A673 (cell line): ENCODE measurements at regions not wholly inside any gene's neighbourhood (a gene's known extent, or its start where the extent isn't known, plus 50 kb on each side); places are given as distances from the start of the nearest gene placed in this dataset.

ENCODE experiments used
- BruUV-seq: library from RNA; stranded (reverse); fragments of 400-500 nt; replicated peaks from 2 replicates; lab custom pipeline; 2021; lab: Mats Ljungman, UMichigan
- CTCF ChIA-PET: fragments of 300-600 bp; sonication (Branson Sonifier 250); formaldehyde crosslinking; loops from one replicate; lab custom pipeline; 2022; ENCODE audit warnings: antibody characterized with exemption; lab: Charles Lee
- POLR2A ChIA-PET: fragments of 300-600 bp; sonication (Branson Sonifier 250); formaldehyde crosslinking; loops from one replicate; lab custom pipeline; 2022; ENCODE audit warnings: antibody characterized with exemption; ENCODE audit not compliant: low non-redundant PET; lab: Charles Lee
- DNase-seq: peaks from one replicate; pipeline ENCODE4 v3.0.0-alpha.2; 2015; ENCODE audit warnings: low spot score
- H3K27ac ChIP-seq: fragments of 200-600 bp; sonication (generic); 2 replicates; pipeline ENCODE4 v1.5.1; 2016; ENCODE audit warnings: mixed run types, low read depth, mild to moderate bottlenecking, mixed read lengths, antibody characterized with exemption, low read length; ENCODE audit not compliant: poor library complexity, severe bottlenecking
- H3K27me3 ChIP-seq: fragments of 200-600 bp; sonication (generic); replicated peaks from 2 replicates; pipeline ENCODE4 v1.6.1; 2017; ENCODE audit warnings: mixed run types, low read depth, mild to moderate bottlenecking, mixed read lengths, antibody characterized with exemption, low read length; ENCODE audit not compliant: insufficient read depth, poor library complexity
- H3K36me3 ChIP-seq: fragments of 200-600 bp; sonication (generic); 2 replicates; pipeline ENCODE4 v1.6.1; 2016; ENCODE audit warnings: mixed run types, mild to moderate bottlenecking, mixed read lengths, antibody characterized with exemption, low read length; ENCODE audit not compliant: insufficient read depth, poor library complexity, severe bottlenecking
- H3K4me1 ChIP-seq: fragments of 200-600 bp; sonication (generic); 2 replicates; pipeline ENCODE4 v1.6.1; 2017; ENCODE audit warnings: mixed run types, mild to moderate bottlenecking, mixed read lengths, antibody characterized with exemption, low read length; ENCODE audit not compliant: insufficient read depth, poor library complexity, severe bottlenecking
- H3K4me3 ChIP-seq: fragments of 200-600 bp; sonication (generic); 2 replicates; pipeline ENCODE4 v1.5.1; 2016; ENCODE audit warnings: low read depth, mixed run types, mild to moderate bottlenecking, mixed read lengths, low read length; ENCODE audit not compliant: poor library complexity, severe bottlenecking
- H3K9me3 ChIP-seq: fragments of 200-600 bp; sonication (generic); 2 replicates; pipeline ENCODE4 v1.6.1; 2016; ENCODE audit warnings: mixed run types, low read depth, mild to moderate bottlenecking, mixed read lengths, antibody characterized with exemption, low read length; ENCODE audit not compliant: poor library complexity, severe bottlenecking
- EZH2 ChIP-seq: fragments of 200-600 bp; sonication (generic); IDR thresholded peaks from 2 replicates; pipeline ENCODE4 v1.6.1; 2017; ENCODE audit warnings: borderline replicate concordance, low read depth, mild to moderate bottlenecking, mixed read lengths, antibody characterized with exemption, low read length; ENCODE audit not compliant: poor library complexity, severe bottlenecking
- intact Hi-C: fragments of 100-400 bp; cut with micrococcal nuclease; formaldehyde crosslinking; loops from one replicate; pipeline ENCODE4 v1.10.0; 2022; ENCODE audit not compliant: unreplicated experiment
- TF ChIP-seq, protein P1 (sequence below): fragments of 300-800, 200-600 bp; sonication (generic); conservative IDR thresholded peaks from 2 replicates; pipeline ENCODE4 v1.5.1; 2017; ENCODE audit warnings: low read depth, mild to moderate bottlenecking, antibody characterized with exemption, low read length, moderate library complexity, mixed read lengths

DNA sequence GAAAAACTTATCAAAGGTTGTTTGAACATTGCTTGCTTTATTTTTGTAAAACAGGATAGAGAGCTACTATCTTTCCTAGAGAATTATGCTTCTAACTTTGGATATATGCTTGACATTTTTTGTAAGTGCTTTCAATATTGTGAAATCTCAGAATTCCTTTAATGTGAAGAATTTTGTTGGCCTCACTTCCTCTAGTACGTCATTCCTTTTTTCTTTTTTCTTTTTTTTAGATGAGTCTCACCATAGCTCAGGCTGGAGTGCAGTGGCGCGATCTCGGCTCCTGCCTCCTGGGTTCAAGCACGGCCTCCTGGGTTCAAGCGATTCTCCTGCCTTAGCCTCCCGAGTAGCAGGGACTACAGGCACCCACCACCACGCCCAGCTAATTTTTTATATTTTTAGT is 668.1 kb downstream of the RFPL4B start:
- Histone ChIP-seq H3K36me3 (no peaks in the 10 kb centered on the region), H3K4me3 (no peak overlapping the region), H3K27ac (no peak overlapping the region), H3K9me3 (no peaks in the 10 kb centered on the region), H3K27me3 (no peaks in the 10 kb centered on the region), H3K4me1 (peaks cover 24% of the 10 kb centered on the region)
- intact Hi-C loops, result no loop called here
- ChIA-PET CTCF (no interaction called here), POLR2A (no interaction called here)
- no TSS peak for BruUV-seq
- DNase-seq, result no peak
- TF ChIP-seq EZH2, result no peak
- TF ChIP-seq, protein P1, sequence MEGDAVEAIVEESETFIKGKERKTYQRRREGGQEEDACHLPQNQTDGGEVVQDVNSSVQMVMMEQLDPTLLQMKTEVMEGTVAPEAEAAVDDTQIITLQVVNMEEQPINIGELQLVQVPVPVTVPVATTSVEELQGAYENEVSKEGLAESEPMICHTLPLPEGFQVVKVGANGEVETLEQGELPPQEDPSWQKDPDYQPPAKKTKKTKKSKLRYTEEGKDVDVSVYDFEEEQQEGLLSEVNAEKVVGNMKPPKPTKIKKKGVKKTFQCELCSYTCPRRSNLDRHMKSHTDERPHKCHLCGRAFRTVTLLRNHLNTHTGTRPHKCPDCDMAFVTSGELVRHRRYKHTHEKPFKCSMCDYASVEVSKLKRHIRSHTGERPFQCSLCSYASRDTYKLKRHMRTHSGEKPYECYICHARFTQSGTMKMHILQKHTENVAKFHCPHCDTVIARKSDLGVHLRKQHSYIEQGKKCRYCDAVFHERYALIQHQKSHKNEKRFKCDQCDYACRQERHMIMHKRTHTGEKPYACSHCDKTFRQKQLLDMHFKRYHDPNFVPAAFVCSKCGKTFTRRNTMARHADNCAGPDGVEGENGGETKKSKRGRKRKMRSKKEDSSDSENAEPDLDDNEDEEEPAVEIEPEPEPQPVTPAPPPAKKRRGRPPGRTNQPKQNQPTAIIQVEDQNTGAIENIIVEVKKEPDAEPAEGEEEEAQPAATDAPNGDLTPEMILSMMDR, result no peak

DNA sequence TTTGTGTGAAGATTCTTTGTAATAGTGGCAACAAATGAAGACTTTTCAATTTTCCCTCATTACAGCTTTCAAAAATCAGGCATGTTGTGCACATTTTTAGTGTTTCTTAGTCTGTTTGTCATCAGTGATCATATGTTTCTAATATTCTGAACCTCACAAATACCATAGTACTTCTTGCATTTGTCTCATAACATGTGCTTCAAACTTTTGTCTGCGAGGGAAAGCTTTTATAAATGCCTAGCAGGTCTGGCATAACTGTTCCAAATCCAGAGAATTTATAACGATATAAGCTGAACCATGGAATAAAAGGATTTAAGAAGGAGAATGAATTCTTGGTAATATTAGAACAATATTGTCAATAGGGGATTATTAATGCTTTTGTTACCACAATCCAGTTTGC is 670.2 kb downstream of the RFPL4B start:
- Histone ChIP-seq H3K36me3 (no peaks in the 10 kb centered on the region), H3K4me1 (peaks cover 5% of the 10 kb centered on the region), H3K9me3 (no peaks in the 10 kb centered on the region), H3K27me3 (no peaks in the 10 kb centered on the region), H3K27ac (no peak overlapping the region), H3K4me3 (no peak overlapping the region)
- TF ChIP-seq, protein P1, result no peak
- TF ChIP-seq EZH2, result no peak
- DNase-seq, result no peak
- BruUV-seq, result no TSS peak
- POLR2A ChIA-PET, result no interaction called here
- intact Hi-C loops, result no loop called here
- CTCF ChIA-PET, result no interaction called here

DNA sequence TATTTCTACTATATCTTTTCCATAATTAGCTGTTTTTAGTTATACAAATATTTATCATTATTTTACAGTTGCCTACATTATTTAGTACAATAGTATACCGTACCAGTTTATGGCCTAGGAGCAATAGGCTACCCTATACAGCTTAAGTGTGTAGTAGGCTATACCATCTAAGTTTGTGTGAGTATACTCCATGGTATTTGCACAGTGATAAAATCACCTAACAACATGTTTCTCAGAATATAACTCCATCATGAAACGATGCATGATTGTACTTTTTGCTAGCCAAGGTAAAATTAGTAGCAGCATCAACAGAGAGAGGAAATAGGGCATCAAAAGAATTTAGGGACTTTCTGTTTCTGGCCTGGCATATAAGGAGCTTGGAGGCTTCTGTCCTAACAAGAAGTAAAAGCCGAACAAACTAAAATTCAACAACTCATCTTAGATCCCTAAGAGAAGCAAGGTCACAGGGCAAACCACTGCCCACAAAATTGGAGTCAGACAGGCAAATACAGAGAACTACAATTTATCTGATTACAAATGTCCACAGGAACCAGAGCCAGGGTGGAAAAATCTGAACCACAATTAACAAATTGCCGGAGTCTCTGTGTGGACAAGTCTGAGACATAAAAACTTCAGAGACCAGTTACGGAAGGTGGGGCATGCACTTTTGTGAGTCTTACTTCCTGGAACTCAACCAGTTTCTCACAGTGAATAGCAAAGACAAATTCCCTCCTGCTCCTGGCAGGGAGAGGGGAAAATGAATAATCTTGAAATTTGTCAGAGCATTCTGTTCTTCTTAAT is 671.4 kb downstream of the RFPL4B start:
- no peak overlapping the region for H3K27ac ChIP-seq
- no TSS peak for BruUV-seq
- peaks cover 4% of the 10 kb centered on the region for H3K4me1 ChIP-seq
- ChIA-PET POLR2A (no interaction called here), CTCF (no interaction called here)
- no peaks in the 10 kb centered on the region for H3K9me3 ChIP-seq
- TF ChIP-seq, protein P1, result no peak
- TF ChIP-seq EZH2, result no peak
- H3K27me3 ChIP-seq, result no peaks in the 10 kb centered on the region
- intact Hi-C loops, result no loop called here
- no peak for DNase-seq
- no peak overlapping the region for H3K4me3 ChIP-seq
- no peaks in the 10 kb centered on the region for H3K36me3 ChIP-seq
